Femur (tissue), 1 donor: ENCODE measurements at regions not wholly inside any gene's neighbourhood (a gene's known extent, or its start where the extent isn't known, plus 50 kb on each side); places are given as distances from the start of the nearest gene placed in this dataset.
"Not testable (repeated sequence)": the region's sequence is repeated elsewhere in the genome, so short reads cannot be mapped to it uniquely, and the experiment has no call there.

Source experiments
- DNase-seq: peaks from one replicate; pipeline ENCODE4 v3.0.0-alpha.2; 2017

DNA sequence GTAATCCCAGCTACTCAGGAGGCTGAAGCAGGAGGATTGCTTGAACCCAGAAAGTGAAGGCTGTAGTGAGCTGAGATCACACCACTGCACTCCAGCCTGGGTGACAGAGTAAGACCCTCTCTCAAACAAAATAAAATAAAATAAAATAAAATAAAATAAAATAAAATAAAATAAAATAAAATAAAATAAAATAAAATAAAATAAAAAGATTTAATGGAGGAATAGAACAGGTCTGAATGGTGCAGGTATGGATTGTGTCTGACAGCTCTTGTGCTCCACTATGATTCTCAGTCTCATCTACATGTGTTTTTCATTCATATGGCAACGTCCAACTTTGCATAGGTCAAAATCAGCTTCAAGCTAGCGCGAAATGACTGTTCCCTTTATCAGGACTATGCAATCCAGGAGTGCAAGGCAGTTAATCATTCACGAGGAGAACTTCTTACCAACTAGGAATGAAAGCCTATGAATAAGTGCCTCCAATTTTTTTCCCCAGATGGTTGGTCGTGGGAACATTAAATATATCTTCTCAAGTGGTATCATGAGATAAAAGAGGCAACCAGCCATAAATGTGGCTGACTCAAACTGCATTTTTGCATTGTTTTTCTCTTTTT, 1392.3 kb upstream of the CDH9 start:
- DNase-seq: no peak

DNA sequence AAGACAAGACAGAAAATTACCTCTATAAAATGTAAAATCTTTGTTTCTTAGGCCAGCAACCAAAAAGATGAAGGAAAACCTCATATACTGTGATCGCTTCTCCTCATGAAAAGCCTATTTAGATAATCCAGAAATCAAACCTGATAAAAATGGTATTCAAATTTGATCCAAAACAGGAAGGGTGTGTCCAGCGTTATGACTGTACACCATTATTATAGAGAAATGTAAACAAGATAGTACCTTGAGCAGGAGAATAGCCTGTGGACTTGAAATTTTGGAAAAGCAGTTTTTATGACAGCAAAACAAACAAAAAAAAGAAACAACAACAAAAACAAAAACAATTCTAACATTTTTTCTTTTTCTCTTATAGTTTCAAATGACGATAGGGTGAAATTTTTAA, 1382.8 kb upstream of the CDH9 start:
- DNase-seq: no peak

DNA sequence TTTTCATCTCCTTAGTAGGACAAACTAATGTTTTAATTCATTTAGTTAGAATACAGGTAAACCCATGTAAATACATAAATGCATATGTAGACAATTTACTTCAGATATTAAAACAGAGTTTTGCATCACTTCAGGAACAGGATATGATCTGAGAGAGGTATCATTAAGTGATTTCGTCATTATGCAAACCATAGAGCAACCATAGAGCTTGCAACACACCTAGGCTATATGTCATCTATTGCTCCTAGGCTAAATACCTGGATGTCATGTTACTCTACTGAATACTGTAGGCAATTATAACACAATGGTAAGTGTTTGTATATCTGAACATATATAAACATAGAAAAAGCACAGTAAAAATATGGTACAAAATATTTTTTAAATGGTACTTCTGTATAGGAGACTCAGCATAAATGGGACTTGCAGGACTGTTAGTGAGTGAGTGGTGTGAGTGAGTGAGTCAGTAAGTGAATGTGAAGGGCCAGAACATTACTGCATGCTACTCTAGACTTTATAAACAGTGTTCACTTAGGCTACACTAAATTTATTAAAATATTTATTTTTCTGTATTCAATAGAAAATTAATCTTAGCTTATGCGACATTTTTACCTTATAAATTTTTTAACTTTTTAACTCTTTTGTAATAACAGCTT, 1377.5 kb upstream of the CDH9 start:
- DNase-seq: no peak

DNA sequence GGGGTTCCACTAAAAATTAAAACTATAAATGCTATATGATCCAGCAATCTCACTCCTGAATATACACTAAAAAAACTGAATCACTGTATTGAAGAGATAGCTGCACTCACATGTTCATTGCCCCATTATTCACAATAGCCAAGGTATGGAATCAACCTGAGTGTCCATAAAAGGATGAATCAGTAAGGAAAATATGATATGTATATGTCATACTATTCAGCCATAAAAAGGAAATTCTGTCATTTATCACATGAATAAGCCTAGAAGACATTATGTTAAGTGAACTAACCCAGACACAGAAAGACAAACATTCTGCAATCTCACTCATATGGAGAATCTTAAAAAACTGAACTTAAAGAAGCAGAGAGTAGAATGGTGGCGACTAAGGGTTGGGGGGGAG, 1376.2 kb upstream of the CDH9 start:
- DNase-seq: no peak

DNA sequence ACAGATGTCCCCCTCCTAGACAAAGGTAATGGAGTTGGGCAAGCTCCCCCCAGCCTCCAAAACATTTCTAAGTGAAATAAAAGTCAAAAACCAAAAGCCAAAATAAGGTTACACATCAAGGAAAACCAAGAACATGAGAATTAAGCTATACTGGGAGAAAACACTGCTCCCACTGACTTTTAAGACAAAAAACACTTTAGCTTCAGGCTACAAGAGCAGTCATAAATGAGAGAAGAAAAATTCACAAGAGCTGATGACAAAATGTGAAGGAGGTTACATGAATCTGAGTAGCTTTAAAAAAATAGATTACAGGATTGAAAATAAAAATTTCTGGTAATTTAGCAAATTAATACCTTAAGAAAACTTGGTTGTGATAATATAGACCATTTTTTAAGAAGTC, 1370.3 kb upstream of the CDH9 start:
- DNase-seq: no peak

DNA sequence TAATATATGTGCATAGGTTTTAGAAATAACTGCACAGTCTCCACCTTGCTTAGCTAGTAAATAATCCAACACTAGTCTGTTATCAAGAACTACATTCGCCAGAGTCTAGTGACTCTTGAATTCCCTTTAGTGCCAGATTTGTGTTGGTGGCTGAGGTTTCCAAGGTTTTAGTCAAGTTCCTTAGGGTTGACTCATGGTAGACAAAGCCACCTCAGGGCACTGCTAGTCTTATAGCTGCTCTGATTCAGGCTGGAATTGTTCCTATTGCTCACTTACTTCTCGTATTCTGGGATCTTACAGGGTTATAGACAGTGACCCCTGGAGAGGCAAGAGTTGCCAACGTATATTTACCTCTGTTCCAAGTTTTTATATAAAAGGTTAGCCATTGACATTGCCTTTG, 1369.8 kb upstream of the CDH9 start:
- DNase-seq: no peak

DNA sequence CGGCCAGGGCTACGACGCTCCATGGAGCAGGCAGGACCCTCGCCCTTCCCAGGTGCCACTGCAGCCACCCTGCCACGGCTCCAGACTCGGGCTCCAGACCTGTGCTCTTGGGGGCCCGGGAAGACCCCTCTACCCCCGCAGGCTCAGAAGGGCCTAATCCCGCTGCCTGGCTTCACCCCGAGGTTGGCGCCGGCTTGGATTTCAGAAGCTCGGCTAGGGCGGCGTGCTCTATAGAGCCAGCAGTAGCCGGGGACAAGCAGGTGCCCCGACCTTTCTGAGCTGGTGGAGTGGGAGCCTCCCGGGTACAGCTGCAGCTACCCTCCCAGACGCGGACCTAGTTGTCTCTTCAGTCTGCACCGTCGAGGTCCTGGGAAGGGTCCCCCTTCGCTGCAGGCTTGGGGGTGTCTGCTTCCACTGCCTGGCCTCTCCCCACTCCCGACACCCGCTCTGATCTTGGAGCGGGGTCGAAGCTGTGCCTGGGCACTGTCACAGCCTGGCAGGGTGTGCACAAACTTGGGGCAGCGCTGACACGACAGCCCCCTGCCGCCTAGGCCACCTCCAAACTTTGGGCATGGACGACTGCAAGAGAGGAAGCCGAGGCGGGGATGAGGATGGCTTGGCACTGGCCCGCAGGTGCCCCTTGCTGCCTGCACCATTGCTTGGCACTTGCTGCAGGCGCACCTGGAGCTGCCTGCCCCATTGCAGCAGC, 1366.1 kb upstream of the CDH9 start:
- DNase-seq: no peak

DNA sequence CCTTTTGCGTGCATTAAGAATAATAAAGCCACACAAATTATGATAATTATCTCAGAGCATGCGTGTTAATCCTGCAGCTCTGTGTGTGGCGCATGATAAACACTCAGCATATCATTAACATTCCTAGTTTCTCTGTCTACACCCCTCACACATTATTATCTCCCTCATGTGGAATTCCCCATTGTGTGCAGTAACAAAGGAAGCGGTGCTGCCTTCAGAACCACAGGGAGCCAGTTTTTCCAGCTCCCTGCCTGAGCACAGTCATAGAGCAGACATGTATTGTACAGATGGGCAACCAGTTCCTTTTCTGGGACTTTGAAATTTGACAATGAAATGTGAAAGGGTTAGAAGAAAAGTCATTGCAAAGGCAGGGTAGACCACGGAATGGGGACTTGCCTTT, 1365.5 kb upstream of the CDH9 start:
- no peak for DNase-seq

DNA sequence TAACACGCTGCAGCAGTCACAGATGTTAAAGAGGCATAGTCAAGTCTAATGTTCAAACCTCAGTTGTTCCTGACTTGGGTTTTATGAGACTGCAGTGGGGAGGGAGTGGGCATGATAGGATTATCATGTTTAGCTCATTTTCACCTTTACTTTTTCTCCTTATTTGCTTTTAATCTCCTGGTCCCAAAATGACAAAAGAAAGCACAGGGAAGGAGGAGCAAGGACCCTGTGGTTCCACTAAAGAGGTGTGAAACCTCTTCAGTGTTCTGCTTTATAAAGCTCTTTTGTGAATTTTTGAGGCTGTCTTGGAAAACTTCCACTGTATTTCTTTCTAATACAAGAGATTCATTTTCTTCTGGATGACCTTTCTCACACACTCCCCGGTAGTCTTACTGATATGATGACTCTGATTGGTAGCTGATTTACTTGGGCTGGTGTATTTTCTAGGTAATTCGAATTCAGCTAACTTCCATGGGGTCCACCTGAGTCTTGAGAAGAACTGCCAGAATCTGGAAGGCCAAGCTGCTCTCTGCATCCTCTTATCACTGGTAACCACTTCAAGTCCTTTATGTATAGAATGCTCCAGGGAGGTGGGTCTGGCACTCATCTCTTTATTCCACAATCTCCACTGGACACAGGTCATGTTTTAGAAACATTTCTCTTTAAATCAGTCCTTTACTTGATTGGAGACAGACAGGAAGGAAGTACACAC, 1364.4 kb upstream of the CDH9 start:
- no peak for DNase-seq

DNA sequence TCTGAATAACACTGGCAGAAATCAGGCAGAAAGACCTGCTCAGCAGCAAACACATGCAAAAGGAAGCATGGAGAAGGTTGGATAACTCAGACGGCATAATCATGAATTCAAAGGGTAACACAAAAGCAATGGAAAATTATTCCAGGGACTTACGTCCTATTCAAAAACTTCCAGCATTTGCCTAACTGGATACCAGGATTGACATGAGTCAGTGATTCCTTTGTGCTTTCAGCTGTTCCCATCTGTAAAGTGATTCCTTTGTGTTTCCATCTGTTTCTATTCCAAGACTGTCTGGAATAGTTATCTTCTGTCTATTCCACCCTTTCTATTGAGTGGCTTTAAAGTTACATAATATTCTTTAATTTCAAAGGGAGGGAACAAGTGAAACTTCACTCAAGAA, 1361.7 kb upstream of the CDH9 start:
- no peak for DNase-seq

DNA sequence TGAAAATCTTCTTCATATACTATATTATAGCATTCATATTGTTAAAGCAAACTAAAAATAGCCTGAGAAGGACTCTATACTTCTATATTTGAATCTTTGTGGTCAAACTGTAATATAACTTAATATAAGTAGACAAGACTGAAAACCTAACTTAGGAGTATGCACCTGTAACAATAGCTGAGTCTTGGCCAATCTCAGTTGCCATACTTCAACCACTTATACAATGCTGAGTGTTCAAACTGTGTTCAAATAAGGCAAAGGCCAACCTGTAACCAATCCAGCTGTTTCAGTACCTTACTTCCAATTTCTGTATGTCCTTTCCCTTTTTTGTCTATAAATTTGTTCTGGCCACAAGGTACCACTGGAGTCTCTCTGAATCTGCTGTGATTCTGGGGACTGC, 1360.8 kb upstream of the CDH9 start:
- DNase-seq: no peak

DNA sequence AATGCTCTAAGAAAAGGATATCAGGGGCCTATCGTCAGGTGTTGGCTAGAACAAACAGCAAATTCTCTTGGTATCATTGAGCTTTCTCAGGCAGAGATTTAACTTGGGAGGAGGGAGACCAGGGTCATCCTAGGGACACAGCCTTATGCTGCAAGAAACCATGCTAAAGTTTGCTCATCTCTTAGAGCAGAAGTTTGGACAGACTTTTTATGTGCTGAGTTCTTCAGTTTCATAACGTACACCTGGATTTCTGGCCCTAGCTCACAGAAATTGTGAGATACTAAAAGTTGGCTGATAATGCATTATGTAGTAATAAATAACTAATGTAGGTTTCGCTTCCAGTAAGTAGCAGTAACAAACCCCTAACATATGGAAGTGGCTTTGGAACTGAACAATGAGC, 1359.8 kb upstream of the CDH9 start:
- no peak for DNase-seq

DNA sequence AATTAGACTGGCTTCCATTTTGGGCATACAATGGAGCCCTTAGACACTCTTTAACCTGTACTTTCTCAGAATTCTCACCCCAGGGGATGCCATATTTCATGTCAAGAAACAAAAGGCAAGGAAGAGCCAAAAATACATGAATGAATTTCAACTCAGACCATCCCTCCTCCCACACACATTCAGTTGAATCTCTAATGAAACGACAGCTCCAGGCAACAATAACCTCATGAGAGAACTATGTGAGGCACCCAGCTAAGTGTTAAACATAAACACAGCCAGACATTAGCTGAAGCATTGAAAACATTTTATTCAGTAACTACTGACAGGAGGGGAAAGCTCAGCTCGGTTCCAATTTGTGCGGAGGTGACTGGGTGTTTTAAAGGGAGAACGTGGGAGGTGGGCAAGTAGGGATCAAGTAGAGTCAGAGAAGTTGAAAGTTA, 1359.1 kb upstream of the CDH9 start:
- no peak for DNase-seq

DNA sequence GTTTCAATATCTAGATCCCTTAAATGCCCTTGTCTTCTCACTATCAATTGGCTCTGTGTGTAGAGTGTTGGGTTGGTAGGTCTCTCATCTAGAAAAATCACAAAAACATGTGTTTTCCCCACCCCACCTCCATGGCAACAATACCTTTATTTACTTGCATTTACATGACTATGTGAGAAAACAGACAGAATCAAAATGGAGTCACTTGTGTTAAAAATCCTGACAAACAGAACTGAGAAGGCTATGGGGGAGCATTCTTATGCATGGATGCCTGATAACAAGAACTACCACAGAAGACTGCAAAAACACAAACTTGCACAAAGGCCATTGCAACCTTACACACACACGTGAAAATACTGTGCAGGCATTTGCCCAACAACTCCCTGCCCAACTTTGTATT, 1352.9 kb upstream of the CDH9 start:
- no peak for DNase-seq

DNA sequence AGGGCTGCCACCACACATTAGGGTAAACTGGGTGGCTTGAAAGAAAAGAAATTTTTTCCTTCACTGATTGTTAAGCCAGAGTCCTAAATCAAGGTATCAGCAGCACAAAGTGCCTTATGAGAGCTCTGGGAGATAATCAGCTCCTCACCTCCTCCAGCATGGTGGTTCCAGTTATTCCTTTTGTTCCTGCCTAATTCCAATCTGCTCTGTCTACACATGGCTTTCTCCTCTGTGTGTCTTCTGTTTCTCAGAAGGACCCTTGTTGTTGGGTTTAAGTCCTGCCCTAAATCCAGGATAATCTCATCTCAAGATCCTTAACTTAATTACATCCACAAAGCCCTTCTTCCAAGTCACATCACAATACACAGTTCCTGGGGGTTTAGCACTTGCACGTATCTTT, 1352.0 kb upstream of the CDH9 start:
- DNase-seq: no peak

DNA sequence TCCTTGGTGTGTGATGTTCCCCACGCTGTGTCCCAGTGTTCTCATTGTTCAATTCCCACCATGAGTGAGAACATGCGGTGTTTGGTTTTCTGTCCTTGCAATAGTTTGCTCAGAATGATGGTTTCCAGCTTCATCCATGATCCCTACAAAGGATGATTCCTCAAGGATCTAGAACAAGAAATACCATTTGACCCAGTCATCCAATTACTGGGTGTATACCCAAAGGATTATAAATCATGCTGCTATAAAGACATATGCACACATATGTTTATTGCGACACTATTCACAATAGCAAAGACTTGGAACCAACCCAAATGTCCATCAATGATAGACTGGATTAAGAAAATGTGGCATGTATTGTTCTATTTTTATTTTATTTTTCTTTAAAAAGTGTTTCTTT, 1351.3 kb upstream of the CDH9 start:
- not testable (repeated sequence) for DNase-seq

DNA sequence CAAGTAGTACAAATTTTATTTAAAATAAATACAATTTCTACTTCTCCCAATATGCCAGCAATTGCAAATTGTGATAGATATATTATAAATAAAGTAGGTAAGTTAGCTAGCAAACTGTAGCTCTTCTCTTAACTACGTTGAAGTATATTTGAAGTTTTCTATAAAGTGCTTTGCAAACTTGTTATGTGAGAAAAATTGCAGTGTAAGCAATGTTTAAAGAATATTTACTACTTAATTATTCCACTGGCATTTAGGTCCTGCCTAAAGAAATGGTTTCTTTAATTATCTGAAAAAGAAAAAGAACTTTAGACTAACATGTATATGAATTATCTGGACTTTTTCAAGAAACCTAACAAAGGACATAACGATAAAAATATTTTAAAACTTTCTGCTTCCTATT, 1350.0 kb upstream of the CDH9 start:
- no peak for DNase-seq

DNA sequence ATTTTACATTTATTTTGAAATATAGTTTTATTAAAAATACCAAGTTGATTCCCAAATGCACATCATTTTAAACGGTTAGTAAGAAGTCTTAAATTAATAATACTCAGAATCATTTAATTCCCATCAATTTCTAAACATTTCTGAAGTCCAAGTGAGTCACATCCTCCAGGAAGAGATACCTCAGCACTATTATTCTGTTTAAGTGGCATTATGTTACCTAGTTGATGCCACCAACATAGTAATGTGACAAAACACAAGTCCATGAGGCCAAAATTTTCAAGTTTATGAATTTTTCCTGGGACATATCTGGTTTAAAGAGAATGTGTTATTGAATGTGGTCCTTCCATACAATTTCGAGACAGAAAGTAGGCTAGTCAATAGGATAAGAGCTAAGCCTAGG, 1348.3 kb upstream of the CDH9 start:
- no peak for DNase-seq

DNA sequence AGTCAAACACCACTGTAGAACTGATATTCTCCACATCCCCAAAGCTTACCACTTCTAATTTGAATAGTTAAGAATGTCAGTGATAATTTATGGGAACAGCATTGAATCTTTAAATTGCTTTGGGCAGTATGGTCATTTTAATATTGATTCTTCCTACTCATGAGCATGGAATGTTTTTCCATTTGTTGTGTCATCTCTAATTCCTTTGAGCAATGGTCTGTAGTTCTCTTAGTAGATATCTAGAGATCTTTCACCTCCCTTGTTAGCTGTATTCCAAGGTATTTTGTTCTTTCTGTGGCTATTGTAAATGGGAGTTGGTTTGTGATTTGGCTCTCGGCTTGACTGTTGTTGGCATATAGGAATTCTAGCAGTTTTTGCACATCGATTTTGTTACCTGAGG, 1341.8 kb upstream of the CDH9 start:
- no peak for DNase-seq

DNA sequence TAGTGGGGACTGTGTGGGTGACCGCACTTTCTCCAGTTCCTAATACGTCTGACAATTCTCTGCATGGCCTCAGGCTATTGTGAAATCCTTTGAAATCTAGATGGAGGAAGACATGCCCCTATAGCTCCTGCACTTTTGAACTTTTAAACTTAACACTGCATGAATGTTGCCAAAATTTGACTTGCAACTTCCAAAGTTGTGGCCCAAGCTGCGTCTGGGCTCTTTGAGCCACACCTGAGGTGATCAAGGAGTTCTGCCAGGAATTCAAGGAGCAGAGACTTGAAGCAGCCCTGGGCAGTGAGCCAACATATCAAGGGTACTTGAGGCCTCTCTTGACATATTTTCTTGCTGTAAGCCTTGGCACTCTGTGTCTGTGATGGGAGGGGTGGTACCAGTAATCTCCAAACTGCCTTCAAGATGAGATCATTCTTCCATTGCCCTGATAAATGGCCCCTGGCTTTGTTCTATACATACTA, 1336.1 kb upstream of the CDH9 start:
- DNase-seq: no peak

DNA sequence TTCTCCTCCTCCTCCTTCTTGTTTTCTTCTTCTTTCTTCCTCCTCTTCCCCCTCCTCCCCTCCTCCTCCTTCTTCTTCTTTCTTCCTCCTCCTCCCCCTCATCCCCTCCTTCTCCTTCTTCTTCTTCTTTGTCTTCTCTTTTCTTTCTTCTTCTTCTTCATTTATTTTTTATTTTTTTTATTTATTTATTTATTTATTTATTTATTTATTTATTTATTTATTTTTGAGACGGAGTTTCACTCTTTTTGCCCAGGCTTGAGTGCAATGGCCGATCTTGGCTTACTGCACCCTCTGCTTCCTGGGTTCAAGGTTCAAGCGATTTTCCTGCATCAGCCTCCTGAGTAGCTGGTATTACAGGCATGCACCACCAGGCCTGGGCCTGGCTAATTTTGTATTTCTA, 1332.5 kb upstream of the CDH9 start:
- DNase-seq: no peak

DNA sequence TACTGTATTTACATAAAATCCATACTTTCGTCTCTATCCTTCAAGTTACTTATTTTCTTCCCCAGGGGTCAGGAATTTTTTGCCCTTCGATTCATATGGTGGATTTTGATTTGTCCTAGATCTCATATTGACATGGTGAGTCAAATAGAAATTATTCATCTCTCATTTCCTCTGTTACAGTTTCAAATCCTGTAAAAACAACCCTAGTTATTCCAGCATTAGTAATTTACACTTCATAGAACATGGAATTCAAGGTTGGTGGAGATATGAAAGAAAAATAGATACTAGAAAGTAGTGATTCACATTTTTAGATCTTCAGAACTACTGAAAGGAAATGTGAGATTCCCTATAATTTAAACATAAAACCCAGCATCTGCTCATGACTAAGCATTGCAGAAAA, 1331.0 kb upstream of the CDH9 start:
- DNase-seq: no peak

DNA sequence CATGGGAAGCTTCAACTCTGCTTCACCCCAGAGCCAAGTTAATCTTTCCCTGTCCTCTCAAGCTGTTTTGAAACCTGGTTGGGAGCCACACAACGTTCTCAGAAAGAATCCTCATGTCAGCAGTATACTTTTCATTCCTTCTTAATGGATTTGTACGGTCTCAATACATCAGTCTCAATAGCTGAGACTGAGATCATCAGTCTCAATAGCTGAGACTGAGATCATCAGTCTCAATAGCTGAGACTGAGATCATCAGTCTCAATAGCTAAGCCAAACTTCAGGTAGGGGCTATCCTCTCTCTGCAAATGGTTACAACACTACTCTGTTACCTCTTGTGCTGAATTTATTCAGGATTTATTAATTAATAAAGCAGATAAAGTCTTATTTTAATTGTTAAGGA, 1317.4 kb upstream of the CDH9 start:
- no peak for DNase-seq

DNA sequence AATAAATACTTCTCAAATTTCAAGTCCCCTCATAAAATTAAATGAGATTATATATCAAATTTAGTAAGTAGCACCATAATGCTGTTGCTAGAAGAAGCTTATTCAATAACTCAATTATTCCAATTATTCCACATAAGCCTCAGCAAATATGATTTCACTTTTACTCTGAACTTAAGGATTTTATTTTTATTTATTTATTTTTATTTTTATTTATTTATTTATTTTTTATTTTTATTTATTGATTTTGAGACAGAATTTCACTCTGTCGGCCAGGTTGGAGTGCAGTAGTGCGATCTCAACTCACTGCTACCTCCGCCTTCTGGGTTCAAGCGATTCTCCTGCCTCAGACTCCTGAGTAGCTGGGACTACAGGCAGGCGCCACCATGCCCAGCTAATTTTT, 1308.3 kb upstream of the CDH9 start:
- no peak for DNase-seq
